Coronary artery (tissue), 2 donors: ENCODE measurements at regions not wholly inside any gene's neighbourhood (a gene's known extent, or its start where the extent isn't known, plus 50 kb on each side); places are given as distances from the start of the nearest gene placed in this dataset.

Source experiments
- DNase-seq: peaks from one replicate; pipeline ENCODE4 v3.0.0-alpha.2; 2017; ENCODE audit warnings: low spot score
- H3K27ac ChIP-seq, 2 donors: fragments of 200-600 bp; sonication (generic); one replicate each; pipeline ENCODE4 v1.5.1; 2016 to 2019
- H3K4me3 ChIP-seq: fragments of 200-600 bp; sonication (generic); 2 replicates; pipeline ENCODE4 v1.5.1; 2016; ENCODE audit warnings: mild to moderate bottlenecking, moderate library complexity
- TF ChIP-seq, protein P1 (sequence below): fragments of 200-600 bp; sonication (generic); IDR thresholded peaks from one replicate; pipeline ENCODE4 v1.5.1; 2019; ENCODE audit warnings: antibody characterized with exemption

- DNase-seq, result no peak
- Histone ChIP-seq H3K4me3 (no peak overlapping the region), H3K27ac (no peak overlapping the region)
- TF ChIP-seq, protein P1, sequence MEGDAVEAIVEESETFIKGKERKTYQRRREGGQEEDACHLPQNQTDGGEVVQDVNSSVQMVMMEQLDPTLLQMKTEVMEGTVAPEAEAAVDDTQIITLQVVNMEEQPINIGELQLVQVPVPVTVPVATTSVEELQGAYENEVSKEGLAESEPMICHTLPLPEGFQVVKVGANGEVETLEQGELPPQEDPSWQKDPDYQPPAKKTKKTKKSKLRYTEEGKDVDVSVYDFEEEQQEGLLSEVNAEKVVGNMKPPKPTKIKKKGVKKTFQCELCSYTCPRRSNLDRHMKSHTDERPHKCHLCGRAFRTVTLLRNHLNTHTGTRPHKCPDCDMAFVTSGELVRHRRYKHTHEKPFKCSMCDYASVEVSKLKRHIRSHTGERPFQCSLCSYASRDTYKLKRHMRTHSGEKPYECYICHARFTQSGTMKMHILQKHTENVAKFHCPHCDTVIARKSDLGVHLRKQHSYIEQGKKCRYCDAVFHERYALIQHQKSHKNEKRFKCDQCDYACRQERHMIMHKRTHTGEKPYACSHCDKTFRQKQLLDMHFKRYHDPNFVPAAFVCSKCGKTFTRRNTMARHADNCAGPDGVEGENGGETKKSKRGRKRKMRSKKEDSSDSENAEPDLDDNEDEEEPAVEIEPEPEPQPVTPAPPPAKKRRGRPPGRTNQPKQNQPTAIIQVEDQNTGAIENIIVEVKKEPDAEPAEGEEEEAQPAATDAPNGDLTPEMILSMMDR, result no peak
Measured at GRCh38 chrX:43121637-43122036, 343.7 kb upstream of the PPP1R2C start.

GRCh38 chrX:43139645-43140044 lies 361.7 kb upstream of the PPP1R2C start:
- Histone ChIP-seq H3K27ac (no peak overlapping the region), H3K4me3 (no peak overlapping the region)
- DNase-seq, result no peak
- TF ChIP-seq, protein P1, result no peak

GRCh38 chrX:43140582-43140981 lies 362.6 kb upstream of the PPP1R2C start:
- no peak for DNase-seq
- Histone ChIP-seq H3K4me3 (no peak overlapping the region), H3K27ac (no peak overlapping the region)
- TF ChIP-seq, protein P1, result no peak

DNA sequence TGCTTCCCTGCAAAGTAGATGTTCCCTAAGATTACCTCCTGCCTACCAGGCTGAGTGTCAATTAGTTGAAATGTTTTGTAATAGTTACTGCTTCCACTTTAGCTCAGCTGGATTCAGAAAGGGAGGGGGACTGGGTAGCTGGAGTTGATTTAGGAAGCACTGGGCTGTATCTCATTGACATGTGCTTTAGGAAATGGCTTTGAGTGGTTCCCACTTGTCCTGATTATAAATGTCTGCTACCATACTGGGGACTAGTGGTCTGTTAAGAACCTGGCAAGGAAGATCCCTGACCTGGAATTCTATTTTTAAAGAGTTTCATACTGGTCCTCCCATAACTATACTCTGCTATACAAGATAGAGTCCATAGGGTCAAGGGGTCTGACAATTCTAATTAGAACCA lies 363.9 kb upstream of the PPP1R2C start:
- DNase-seq, result no peak
- TF ChIP-seq, protein P1, result no peak
- Histone ChIP-seq H3K4me3 (no peak overlapping the region), H3K27ac (no peak overlapping the region)

GRCh38 chrX:43148305-43148704 lies 370.3 kb upstream of the PPP1R2C start:
- no peak overlapping the region for H3K4me3 ChIP-seq
- TF ChIP-seq, protein P1, result no peak
- DNase-seq, result no peak

DNA sequence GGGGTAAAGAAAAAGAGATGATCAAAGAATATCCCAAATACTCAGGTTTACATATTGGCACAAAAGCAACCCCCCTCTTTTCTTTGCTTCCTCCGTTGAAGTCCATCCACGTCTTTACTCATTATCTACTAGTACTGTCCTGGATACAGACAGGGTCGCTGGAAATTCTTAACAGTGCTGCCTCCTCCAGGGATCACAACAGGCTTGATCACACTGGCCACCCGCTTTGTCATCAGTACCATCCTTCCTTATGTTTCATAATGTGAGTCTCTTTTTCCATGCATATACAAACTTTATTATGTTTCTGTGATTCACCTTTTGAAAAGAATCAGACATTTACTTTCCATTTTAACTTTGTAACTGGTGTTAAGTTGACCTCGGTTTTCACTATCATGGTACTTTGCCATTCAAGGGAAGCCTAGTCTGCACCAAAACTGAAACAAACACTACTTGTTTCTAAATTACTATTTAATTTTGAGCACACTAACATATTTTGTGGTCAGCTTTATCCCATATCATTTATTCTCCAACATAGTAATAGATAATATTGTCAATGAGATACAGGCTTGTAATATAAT lies 387.5 kb upstream of the PPP1R2C start:
- Histone ChIP-seq H3K27ac (no peak overlapping the region), H3K4me3 (no peak overlapping the region)
- TF ChIP-seq, protein P1, result no peak
- DNase-seq, result no peak

More at GRCh38 chrX:43148305-43148704, 370.3 kb upstream of the PPP1R2C start:
- H3K27ac ChIP-seq, result no peak overlapping the region

DNA sequence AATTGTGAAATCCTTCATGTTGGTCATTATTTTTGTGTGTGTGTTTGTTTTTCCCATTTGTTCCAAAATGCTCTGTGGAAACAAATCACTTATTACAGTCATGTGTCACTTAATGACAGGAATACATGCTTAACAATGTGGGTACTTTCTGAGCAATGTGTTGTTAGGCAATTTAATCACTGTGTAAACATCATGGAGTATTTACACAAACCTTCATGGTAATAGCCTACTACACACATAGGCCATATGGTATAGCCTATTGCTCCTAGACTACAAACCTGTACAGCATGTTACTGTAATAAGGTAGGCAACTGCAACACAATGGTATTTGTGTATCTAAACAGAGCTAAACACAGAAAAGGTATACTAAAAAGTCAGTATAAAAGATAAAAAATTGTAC lies 388.9 kb upstream of the PPP1R2C start:
- Histone ChIP-seq H3K4me3 (no peak overlapping the region), H3K27ac (no peak overlapping the region)
- TF ChIP-seq, protein P1, result no peak
- DNase-seq, result no peak
